HG02623 (cell line): ENCODE measurements at regions not wholly inside any gene's neighbourhood (a gene's known extent, or its start where the extent isn't known, plus 50 kb on each side); places are given as distances from the start of the nearest gene placed in this dataset.
"Not testable (repeated sequence)": the region's sequence is repeated elsewhere in the genome, so short reads cannot be mapped to it uniquely, and the experiment has no call there.

Experiments
- ATAC-seq: cut with Tn5 transposase; IDR thresholded peaks from one replicate; pipeline ENCODE4 v1.9.1; 2021; ENCODE audit warnings: moderate library complexity; ENCODE audit not compliant: unreplicated experiment

DNA sequence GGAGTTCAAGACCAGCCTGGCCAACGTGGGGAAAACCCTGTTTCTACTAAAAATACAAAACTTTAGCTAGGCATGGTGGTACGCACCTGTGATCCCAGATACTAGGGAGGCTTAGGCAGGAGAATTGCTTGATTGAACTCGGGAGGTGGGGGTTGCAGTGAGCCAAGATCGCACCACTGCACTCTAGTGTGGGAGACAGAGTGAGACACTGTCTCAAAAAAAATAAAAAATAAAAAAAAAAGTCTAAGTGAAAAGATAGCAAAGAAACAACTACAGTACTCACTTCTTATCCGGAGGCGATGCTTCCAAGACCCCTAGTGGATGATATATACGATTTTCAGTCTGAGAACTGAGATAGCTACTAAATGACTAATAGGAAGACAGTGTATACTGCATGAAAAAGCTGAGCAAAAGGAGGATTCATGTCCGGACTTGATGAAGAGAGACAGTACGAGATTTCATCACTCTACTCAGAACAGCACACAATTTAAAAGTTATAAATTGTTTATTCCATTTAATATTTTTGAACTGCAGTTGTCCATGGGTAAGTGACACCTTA is 138.7 kb upstream of the GOLGA6L6 start:
- ATAC-seq = not testable (repeated sequence)

- ATAC-seq = no peak
Observed at GRCh38 chr15:20672470-20672869, 130.9 kb upstream of the GOLGA6L6 start.

- no peak for ATAC-seq
Observed at GRCh38 chr15:20671675-20672074, 130.1 kb upstream of the GOLGA6L6 start.

DNA sequence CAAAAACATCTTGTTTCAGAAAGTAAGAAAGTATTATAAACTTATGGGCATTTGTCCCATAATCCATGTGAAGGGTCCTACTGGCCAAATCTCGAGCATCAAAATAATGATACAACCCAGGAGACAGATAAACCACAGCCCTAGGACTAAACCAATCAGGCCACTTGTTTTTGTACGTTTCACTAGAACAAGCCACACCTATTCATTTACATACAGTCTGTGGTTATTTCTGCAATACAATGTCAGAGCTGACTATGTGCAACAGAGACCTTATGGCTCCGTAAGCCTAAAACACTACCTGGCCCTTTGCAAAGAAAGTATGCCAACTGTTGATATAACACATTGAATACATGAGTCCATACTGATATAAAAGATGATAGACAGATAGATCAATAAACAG is 124.8 kb upstream of the GOLGA6L6 start:
- ATAC-seq = not testable (repeated sequence)

- ATAC-seq = no peak
Observed at GRCh38 chr15:20665653-20666052, 124.1 kb upstream of the GOLGA6L6 start.

GRCh38 chr15:20659265-20659664 is 117.7 kb upstream of the GOLGA6L6 start:
- no peak for ATAC-seq

DNA sequence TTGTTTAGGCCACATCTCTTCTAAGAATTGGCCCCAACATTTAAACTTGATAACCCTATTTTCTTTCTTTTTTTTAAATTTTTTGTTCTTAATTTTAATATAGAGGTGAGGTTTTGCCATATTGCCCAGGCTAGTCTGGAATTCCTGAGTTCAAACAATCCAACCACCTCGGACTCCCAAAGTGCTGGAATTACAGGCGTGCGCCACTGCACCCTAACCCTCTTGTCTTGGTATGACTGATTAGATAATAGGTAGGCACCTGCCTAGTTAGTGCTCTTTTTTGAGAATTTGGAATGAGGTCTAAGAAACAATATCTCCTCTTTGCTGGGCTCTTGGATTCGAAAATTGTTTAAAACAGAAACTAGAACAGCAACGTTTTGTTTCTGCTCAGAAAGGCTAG is 116.4 kb upstream of the GOLGA6L6 start:
- no peak for ATAC-seq

DNA sequence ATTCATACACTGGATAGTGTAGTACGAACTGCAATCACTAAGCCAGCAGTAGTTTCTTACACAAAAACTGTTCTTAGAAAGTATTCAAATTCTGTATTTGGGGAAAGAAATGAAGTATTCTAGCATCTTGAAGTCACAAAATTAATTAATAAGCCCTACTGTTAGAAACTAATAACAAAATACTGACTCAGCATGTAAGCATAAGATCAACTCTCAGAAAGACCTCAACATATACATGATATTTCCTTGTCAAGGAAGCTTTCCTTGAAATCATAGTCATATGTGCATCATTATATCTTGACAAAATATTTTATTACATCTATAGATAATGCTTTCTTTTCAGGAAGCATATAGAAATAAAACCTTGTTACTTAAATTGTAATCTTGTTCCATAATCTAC is 115.5 kb upstream of the GOLGA6L6 start:
- no peak for ATAC-seq

DNA sequence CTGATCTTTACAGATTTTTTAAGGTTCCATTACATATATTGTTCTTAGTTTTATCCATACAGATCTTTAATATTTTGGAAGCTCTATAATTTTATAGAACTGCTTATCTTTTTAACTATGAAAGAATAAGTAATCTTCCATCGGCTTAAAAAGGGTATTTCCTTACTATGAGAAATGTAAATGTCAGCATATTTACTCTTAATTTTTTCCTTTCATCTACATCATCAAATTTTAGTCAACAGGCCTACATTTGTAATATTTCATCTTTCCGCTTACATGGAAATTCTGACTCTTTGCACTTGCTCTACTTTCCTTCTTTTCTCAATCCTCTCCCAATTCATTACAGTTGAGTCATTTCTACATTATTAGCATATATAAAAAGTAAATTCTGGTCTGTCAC is 111.3 kb upstream of the GOLGA6L6 start:
- no peak for ATAC-seq

DNA sequence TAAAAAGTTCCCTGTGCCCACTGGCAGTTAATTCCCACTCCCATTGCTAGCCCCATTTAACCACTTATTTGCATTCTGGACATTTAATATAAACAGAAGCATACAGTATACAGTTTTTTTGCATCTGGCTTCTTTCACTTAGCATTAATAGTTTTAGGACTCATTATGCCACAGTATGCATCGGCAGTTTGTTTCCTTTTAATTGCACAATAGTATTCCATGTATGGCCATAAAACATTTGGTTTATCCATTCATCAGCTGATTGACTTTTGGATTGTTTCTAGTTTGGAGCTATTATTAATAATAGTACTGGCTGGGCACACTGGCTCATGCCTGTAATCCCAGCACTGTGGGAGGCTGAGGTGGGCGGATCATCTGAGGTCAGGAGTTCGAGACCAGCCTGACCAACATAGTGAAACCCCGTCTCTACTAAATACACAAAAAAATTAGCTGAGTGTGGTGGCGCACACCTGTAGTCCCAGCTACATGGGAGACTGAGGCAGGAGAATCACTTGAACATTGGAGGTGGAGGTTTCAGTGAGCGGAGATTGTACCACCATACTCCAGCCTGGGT is 106.9 kb upstream of the GOLGA6L6 start:
- ATAC-seq = not testable (repeated sequence)

DNA sequence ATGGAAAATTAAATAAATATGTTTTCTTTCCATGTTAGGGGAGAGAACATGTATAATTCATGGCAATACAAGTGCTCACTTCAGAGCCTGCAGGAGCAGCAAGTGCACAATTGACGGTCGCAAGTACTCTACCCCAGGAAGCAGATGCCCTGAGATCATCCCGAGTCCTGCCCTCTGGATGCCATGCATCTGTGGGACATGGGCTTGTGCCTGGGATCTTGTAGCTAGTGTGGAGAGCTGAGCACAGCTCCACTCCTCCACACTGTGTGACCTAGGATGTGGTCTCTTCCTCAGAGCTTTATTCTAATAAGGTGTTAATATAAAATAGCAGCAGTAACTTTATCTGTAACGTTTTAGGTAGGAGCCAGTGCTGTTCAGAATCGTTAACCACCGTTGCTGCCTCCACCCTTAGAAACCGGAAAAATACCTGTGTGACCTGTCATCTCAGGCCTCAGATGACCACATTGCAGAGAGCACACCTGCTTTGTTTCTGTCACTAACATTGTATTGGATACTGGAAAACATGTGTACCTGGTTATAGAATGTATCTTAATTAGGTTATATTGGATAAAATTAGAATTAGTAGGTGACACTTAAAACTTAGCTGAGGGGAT is 105.0 kb upstream of the GOLGA6L6 start:
- peak; percentile 1 for ATAC-seq

- ATAC-seq = peak; percentile 58
Observed at GRCh38 chr15:20645956-20646355, 104.4 kb upstream of the GOLGA6L6 start.

GRCh38 chr15:20644896-20645295 is 103.3 kb upstream of the GOLGA6L6 start:
- no peak for ATAC-seq

DNA sequence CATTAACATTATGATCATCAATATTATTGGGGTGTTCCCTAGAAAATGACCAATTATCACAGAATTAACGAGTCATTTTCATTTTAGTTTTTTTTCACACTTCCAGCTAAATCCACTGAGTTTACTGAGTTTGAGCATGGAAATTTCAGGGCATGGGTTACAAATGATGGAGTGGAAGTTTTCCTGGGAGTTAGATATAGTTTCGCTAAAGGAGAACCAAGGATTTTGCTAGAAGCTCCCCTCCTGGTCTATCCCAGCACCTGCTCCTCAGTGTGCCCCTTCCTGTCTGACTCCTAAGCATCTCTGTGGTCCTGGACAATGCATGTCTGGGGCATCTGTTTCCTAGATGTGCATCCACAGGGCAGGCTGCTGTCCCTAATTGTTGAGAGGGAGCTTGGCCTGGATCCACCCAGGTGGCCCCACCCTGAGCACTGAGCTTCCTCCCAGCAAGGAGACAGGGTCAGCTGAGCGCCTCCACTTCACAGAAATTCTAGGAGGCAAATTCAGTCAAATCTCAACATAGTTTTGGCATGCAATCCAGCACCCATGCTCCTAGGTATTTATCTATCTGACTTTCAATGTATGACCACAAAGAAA is 102.3 kb upstream of the GOLGA6L6 start:
- ATAC-seq = no peak

GRCh38 chr15:20643024-20643770 is 101.6 kb upstream of the GOLGA6L6 start:
- no peak for ATAC-seq

DNA sequence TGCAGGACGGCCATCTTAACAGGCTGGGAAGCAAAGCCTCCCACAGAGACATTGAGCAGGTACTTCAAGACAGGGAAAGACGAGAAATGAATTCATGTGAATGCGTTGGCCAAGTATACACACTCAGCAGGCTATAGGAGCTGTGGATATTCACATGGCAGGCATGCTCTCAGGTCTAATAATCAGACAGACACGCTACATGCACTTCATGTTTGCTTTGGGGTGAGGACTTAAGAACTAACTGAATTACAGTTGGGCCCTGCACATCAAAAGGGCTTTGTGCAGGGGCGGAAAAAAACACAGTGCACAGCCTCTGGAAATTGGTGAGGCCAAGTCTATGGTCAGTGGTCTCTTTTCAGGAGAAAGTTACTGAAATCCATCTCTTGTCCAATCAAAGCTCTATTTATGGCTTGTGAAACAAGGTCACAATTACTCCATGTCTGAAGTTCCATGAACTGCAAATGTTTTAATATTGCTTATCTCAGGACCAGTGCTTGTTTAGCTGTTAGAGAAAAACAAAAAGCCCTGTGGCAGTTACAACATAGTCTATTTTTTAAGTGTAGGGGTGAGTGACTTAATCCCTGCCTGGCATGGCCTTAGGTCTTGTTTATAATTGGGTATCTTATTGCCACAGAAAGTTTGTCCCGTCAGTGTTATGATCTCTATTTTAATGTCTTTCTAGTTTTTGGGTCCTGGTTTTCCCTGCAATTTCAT is 100.6 kb upstream of the GOLGA6L6 start:
- ATAC-seq = no peak

DNA sequence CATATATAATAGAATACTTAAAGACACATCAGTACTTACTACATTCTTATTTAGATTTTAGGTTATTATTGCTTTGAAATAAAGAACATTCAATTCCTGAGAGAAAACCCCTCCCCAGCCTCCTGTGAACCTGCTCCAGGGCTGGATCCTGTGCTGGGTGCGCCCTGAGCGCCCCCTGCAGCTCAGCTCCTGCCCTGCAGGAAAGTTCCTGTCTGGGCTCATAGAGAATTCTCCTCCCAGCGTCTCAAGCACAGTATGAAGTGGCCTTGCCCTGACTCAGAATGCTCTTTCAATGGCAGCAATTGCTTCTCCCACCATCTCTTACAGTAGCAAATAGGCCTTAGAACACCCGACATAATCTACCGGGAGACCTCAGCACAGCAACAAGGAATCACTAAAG is 98.8 kb upstream of the GOLGA6L6 start:
- ATAC-seq = not testable (repeated sequence)

GRCh38 chr15:20639224-20639623 is 97.6 kb upstream of the GOLGA6L6 start:
- not testable (repeated sequence) for ATAC-seq

- peak; percentile 41 for ATAC-seq
Observed at GRCh38 chr15:20637499-20637898, 95.9 kb upstream of the GOLGA6L6 start.

- not testable (repeated sequence) for ATAC-seq
Observed at GRCh38 chr15:20629526-20629925, 87.9 kb upstream of the GOLGA6L6 start.

DNA sequence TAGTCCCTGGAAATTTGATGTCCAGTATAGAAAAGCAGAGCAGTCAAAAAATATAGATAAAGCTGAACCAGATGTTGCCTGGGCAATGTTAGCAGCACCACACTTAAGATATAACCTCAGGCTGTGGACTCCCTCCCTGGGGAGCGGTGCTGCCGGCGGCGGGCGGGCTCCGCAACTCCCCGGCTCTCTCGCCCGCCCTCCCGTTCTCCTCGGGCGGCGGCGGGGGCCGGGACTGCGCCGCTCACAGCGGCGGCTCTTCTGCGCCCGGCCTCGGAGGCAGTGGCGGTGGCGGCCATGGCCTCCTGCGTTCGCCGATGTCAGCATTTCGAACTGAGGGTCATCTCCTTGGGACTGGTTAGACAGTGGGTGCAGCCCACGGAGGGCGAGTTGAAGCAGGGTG is 86.9 kb upstream of the GOLGA6L6 start:
- ATAC-seq = not testable (repeated sequence)
